Suprapubic skin (tissue), 3 donors: ENCODE measurements at regions not wholly inside any gene's neighbourhood (a gene's known extent, or its start where the extent isn't known, plus 50 kb on each side); places are given as distances from the start of the nearest gene placed in this dataset.

Experiments
- EP300 ChIP-seq: sonication (generic); formaldehyde crosslinking; IDR thresholded peaks from one replicate; pipeline ENCODE4 v1.6.1; 2017; ENCODE audit warnings: antibody characterized with exemption
- POLR2A ChIP-seq, 2 donors: fragments of 450-650 bp; IDR thresholded peaks; one replicate each; pipeline ENCODE4 v1.6.1; 2017; ENCODE audit warnings: antibody characterized with exemption in 2 of 2, mild to moderate bottlenecking in 2 of 2, moderate library complexity in 2 of 2
- TF ChIP-seq, protein P1 (sequence below), 2 donors: fragments of 200-600 bp in 1 of 2; fragments of 450-650 bp in 1 of 2; sonication (generic) in 1 of 2; IDR thresholded peaks; one replicate each; pipeline ENCODE4 v1.5.1; 2016 to 2019; ENCODE audit warnings: antibody characterized with exemption in 2 of 2, mild to moderate bottlenecking in 1 of 2, moderate library complexity in 1 of 2

DNA sequence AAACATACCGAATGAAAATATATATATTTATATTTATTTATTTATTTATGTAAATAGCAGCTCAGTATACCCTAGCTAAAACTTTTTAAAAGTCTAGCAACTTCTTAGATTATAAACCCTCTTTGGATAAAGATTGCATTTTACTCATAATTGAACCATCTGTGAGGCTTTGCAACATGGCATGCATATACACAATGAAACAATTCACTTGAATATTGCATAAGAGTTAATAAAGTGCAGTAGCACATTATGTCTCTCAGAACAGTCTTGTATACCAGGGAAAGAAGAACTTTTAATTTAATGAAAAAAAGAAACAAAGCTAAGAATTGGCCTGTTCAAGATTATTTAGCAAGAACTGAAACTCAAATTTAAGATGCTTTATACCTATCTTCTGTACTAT, 1363.9 kb upstream of the ADGRL2 start:
- TF ChIP-seq POLR2A (IDR thresholded peaks at IDR 0.05), result no peak
- TF ChIP-seq, protein P1, sequence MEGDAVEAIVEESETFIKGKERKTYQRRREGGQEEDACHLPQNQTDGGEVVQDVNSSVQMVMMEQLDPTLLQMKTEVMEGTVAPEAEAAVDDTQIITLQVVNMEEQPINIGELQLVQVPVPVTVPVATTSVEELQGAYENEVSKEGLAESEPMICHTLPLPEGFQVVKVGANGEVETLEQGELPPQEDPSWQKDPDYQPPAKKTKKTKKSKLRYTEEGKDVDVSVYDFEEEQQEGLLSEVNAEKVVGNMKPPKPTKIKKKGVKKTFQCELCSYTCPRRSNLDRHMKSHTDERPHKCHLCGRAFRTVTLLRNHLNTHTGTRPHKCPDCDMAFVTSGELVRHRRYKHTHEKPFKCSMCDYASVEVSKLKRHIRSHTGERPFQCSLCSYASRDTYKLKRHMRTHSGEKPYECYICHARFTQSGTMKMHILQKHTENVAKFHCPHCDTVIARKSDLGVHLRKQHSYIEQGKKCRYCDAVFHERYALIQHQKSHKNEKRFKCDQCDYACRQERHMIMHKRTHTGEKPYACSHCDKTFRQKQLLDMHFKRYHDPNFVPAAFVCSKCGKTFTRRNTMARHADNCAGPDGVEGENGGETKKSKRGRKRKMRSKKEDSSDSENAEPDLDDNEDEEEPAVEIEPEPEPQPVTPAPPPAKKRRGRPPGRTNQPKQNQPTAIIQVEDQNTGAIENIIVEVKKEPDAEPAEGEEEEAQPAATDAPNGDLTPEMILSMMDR (IDR thresholded peaks at IDR 0.05), result no peak
- no peak for TF ChIP-seq EP300
